Hepatocyte (in vitro differentiated cells): ENCODE measurements at regions not wholly inside any gene's neighbourhood (a gene's known extent, or its start where the extent isn't known, plus 50 kb on each side); places are given as distances from the start of the nearest gene placed in this dataset.

ENCODE experiments used
- CTCF ChIP-seq: fragments of 200-600 bp; sonication (generic); IDR thresholded peaks from 2 replicates; pipeline ENCODE4 v1.5.1; 2016; ENCODE audit warnings: antibody characterized with exemption, mild to moderate bottlenecking; ENCODE audit not compliant: poor library complexity
- EZH2 ChIP-seq: fragments of 200-600 bp; sonication (generic); IDR thresholded peaks from 2 replicates; pipeline ENCODE4 v1.6.1; 2016; ENCODE audit warnings: antibody characterized with exemption, mild to moderate bottlenecking, borderline replicate concordance

- TF ChIP-seq CTCF: no peak
- TF ChIP-seq EZH2: no peak
Observed at GRCh38 chr6:86832686-86833085, 104.6 kb upstream of the HTR1E start.
